ENCODE measurements at regions not wholly inside any gene's neighbourhood (a gene's known extent, or its start where the extent isn't known, plus 50 kb on each side); places are given as distances from the start of the nearest gene placed in this dataset.

- DNase-seq (ENCODE audit: low read depth, low spot score), result no peak
Measured at GRCh38 chr12:16136219-16136988, 141.1 kb downstream of the SLC15A5 start.

- DNase-seq (ENCODE audit: low read depth, low spot score), result no peak
Measured at GRCh38 chr12:16135323-16135722, 142.2 kb downstream of the SLC15A5 start.

GRCh38 chr12:16130343-16130742 is 147.1 kb downstream of the SLC15A5 start:
- no peak for DNase-seq (ENCODE audit: low read depth, low spot score)

- DNase-seq (ENCODE audit: low read depth, low spot score), result no peak
Measured at GRCh38 chr12:16121953-16122352, 155.5 kb downstream of the SLC15A5 start.

- DNase-seq (ENCODE audit: low read depth, low spot score), result no peak
Measured at GRCh38 chr12:16119618-16120415, 157.7 kb downstream of the SLC15A5 start.

- no peak for DNase-seq (ENCODE audit: low read depth, low spot score)
Measured at GRCh38 chr12:16118586-16118985, 158.9 kb downstream of the SLC15A5 start.

- DNase-seq (ENCODE audit: low read depth, low spot score), result peak; percentile 63
Measured at GRCh38 chr12:16112612-16113560, 164.6 kb downstream of the SLC15A5 start.

GRCh38 chr12:16112130-16112529 is 165.4 kb downstream of the SLC15A5 start:
- no peak for DNase-seq (ENCODE audit: low read depth, low spot score)

- no peak for DNase-seq (ENCODE audit: low read depth, low spot score)
Measured at GRCh38 chr12:16110596-16110995, 166.9 kb downstream of the SLC15A5 start.

- no peak for DNase-seq (ENCODE audit: low read depth, low spot score)
Measured at GRCh38 chr12:16103851-16104250, 173.6 kb downstream of the SLC15A5 start.

- DNase-seq (ENCODE audit: low read depth, low spot score), result no peak
Measured at GRCh38 chr12:16100206-16100605, 177.3 kb downstream of the SLC15A5 start.

GRCh38 chr12:16096273-16096849 is 181.1 kb downstream of the SLC15A5 start:
- no peak for DNase-seq (ENCODE audit: low read depth, low spot score)

- DNase-seq (ENCODE audit: low read depth, low spot score), result no peak
Measured at GRCh38 chr12:16095531-16096110, 181.9 kb downstream of the SLC15A5 start.

GRCh38 chr12:16094437-16094836 is 183.0 kb downstream of the SLC15A5 start:
- no peak for DNase-seq (ENCODE audit: low read depth, low spot score)

- DNase-seq (ENCODE audit: low read depth, low spot score), result no peak
Measured at GRCh38 chr12:16093825-16094224, 182.7 kb downstream of the DERA start.

GRCh38 chr12:16090974-16091373 is 179.8 kb downstream of the DERA start:
- DNase-seq (ENCODE audit: low read depth, low spot score), result no peak

- no peak for DNase-seq (ENCODE audit: low read depth, low spot score)
Measured at GRCh38 chr12:16088421-16088820, 177.3 kb downstream of the DERA start.
